Adrenal gland (tissue), 5 donors: ENCODE measurements at regions not wholly inside any gene's neighbourhood (a gene's known extent, or its start where the extent isn't known, plus 50 kb on each side); places are given as distances from the start of the nearest gene placed in this dataset.

Experiments used
- POLR2A ChIP-seq, 2 donors: fragments of 450-650 bp; IDR thresholded peaks; one replicate each; pipeline ENCODE4 v1.6.1; 2017; ENCODE audit warnings: antibody characterized with exemption in 2 of 2, mild to moderate bottlenecking in 2 of 2, moderate library complexity in 1 of 2
- TF ChIP-seq, protein P1 (sequence below), 6 experiments: fragments of 450-650 bp in 4 of 6; fragments of 200-600 bp in 2 of 6; sonication (generic) in 1 of 6; IDR thresholded peaks; 1 replicate in 5 of 6; 2 replicates in 1 of 6; pipeline versions ENCODE4 v1.5.1 to v1.8.0; 2016 to 2021; ENCODE audit warnings: antibody characterized with exemption in 6 of 6, mild to moderate bottlenecking in 2 of 6, moderate library complexity in 1 of 6
- donor health status: DM: no; HTN: no; CAD: no.

DNA sequence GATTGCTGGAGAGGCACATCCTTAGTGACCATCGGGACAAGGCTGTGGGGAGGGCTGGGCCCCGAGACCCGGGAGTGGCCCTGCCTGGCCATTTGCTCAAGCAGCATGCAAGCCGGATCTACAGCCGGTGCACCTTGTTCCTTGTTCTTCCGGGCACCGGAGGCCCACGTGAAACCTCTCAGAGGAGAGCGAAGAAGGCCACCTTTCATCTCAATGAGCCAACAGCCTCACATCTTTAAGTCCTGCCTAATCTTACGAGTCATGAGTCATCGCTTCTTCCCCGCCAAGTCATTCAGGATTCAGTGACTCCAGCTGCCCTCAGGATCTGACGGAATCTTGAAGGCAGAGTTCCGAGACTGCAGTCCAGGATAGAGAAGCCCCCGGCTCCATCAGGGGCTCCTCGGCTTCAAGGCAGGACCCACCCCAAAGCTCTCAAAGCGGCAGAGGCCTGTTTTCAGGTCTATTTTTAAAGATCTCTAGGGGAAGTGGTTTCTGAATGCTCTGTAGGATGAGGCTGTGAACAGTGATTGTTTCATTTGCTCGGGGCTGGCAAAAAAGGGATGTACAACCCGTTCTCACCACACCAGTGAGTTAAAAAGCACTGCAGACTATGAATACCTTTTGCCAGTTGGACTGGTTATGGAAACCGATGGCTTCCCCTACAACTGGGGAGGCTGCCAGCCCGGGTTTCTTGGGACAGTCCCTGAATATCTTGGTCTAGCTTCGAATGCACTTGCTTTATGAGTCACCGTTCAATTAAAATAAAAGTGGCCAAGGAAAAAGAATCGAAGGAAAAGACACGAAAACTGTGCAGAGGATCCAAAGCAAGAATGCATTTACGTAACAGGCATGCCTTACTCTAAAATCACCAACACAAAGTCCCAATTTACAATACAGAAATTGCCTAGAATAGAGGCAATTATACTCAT, 57.2 kb upstream of the ECHDC3 start:
- TF ChIP-seq, protein P1, sequence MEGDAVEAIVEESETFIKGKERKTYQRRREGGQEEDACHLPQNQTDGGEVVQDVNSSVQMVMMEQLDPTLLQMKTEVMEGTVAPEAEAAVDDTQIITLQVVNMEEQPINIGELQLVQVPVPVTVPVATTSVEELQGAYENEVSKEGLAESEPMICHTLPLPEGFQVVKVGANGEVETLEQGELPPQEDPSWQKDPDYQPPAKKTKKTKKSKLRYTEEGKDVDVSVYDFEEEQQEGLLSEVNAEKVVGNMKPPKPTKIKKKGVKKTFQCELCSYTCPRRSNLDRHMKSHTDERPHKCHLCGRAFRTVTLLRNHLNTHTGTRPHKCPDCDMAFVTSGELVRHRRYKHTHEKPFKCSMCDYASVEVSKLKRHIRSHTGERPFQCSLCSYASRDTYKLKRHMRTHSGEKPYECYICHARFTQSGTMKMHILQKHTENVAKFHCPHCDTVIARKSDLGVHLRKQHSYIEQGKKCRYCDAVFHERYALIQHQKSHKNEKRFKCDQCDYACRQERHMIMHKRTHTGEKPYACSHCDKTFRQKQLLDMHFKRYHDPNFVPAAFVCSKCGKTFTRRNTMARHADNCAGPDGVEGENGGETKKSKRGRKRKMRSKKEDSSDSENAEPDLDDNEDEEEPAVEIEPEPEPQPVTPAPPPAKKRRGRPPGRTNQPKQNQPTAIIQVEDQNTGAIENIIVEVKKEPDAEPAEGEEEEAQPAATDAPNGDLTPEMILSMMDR (IDR thresholded peaks at IDR 0.05) = no peak
- TF ChIP-seq POLR2A (IDR thresholded peaks at IDR 0.05) = peak in 1 of 2 donors; percentile 49
